ENCODE measurements at regions not wholly inside any gene's neighbourhood (a gene's known extent, or its start where the extent isn't known, plus 50 kb on each side); places are given as distances from the start of the nearest gene placed in this dataset.

GRCh38 chrX:140933016-140933415 is 69.4 kb upstream of the SPANXB1 start:
- TF ChIP-seq, protein P1, sequence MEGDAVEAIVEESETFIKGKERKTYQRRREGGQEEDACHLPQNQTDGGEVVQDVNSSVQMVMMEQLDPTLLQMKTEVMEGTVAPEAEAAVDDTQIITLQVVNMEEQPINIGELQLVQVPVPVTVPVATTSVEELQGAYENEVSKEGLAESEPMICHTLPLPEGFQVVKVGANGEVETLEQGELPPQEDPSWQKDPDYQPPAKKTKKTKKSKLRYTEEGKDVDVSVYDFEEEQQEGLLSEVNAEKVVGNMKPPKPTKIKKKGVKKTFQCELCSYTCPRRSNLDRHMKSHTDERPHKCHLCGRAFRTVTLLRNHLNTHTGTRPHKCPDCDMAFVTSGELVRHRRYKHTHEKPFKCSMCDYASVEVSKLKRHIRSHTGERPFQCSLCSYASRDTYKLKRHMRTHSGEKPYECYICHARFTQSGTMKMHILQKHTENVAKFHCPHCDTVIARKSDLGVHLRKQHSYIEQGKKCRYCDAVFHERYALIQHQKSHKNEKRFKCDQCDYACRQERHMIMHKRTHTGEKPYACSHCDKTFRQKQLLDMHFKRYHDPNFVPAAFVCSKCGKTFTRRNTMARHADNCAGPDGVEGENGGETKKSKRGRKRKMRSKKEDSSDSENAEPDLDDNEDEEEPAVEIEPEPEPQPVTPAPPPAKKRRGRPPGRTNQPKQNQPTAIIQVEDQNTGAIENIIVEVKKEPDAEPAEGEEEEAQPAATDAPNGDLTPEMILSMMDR (IDR thresholded peaks at IDR 0.05; ENCODE audit: low read depth, low read length): no peak
- TF ChIP-seq EZH2phosphoT487 (IDR thresholded peaks at IDR 0.05; ENCODE audit: low read depth): no peak
- Histone ChIP-seq H4K20me1 (ENCODE audit: insufficient read depth, low read length) (no peaks in the 10 kb centered on the region), H3K36me3 (replicated peaks; ENCODE audit: low read depth, low read length) (no peaks in the 10 kb centered on the region), H3K4me1 (ENCODE audit: low read length) (peaks cover 12% of the 10 kb centered on the region), H2AFZ (ENCODE audit: low read depth, low read length) (no peak overlapping the region), H3K9ac (ENCODE audit: low read length) (no peak overlapping the region), H3K79me2 (ENCODE audit: low read length) (no peaks in the 10 kb centered on the region), H3K4me3 (ENCODE audit: low read length) (no peak overlapping the region), H3K27ac (ENCODE audit: low read length) (no peak overlapping the region), H3K9me3 (ENCODE audit: insufficient read depth, low read length) (no peaks in the 10 kb centered on the region), H3K27me3 (ENCODE audit: low read depth, low read length) (no peaks in the 10 kb centered on the region), H3K4me2 (ENCODE audit: low read length) (no peak overlapping the region)

DNA sequence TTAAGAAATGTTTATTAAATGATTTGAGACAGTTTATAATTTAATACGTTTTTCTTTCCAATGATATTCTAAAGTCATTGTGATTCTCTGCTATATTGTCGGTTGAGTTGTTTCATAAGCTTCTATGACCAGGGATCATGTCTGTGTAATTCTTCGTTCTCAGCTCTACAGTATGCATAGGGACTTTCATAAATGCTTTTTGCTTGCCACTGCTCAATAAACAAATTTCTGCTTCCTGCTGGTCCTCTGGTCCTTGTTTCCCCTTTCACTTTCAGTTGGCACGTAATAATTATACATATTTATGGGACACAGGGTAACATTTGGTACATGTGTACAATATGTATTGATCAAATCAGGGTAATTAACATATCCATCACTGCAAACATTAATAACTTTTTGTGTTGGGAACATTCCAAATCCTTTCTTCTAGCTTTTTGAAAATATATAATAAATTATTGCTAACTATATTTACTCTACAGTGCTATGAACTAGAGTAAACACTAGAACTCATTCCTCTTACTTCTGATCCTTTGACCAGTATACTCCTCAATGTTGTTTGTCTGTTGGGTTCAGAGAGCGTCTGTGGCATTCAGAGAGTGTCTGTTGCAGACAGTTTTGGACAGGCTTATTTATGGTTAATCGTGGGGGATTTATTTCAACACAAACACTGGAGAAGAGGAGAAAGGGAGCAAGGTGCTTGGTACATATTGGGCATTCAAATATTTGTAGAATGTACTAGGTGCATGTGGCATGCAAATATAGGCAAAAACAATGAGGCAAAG is 68.3 kb upstream of the SPANXB1 start:
- H3K4me2 ChIP-seq (ENCODE audit: low read length): peak overlapping the region; percentile 43
- no peak overlapping the region for H2AFZ ChIP-seq (ENCODE audit: low read depth, low read length)
- TF ChIP-seq EZH2phosphoT487 (IDR thresholded peaks at IDR 0.05; ENCODE audit: low read depth): no peak
- TF ChIP-seq, protein P1 (IDR thresholded peaks at IDR 0.05; ENCODE audit: low read depth, low read length): no peak
- H3K27ac ChIP-seq (ENCODE audit: low read length): no peak overlapping the region
- no peak overlapping the region for H3K4me3 ChIP-seq (ENCODE audit: low read length)
- no peaks in the 10 kb centered on the region for H3K79me2 ChIP-seq (ENCODE audit: low read length)
- no peaks in the 10 kb centered on the region for H3K27me3 ChIP-seq (ENCODE audit: low read depth, low read length)
- no peak overlapping the region for H3K9ac ChIP-seq (ENCODE audit: low read length)
- no peaks in the 10 kb centered on the region for H4K20me1 ChIP-seq (ENCODE audit: insufficient read depth, low read length)
- peaks cover 12% of the 10 kb centered on the region for H3K4me1 ChIP-seq (ENCODE audit: low read length)
- H3K36me3 ChIP-seq (replicated peaks; ENCODE audit: low read depth, low read length): no peaks in the 10 kb centered on the region
- H3K9me3 ChIP-seq (ENCODE audit: insufficient read depth, low read length): no peaks in the 10 kb centered on the region

- Histone ChIP-seq H4K20me1 (ENCODE audit: insufficient read depth, low read length) (no peaks in the 10 kb centered on the region), H3K4me1 (ENCODE audit: low read length) (no peaks in the 10 kb centered on the region), H3K4me3 (ENCODE audit: low read length) (no peak overlapping the region), H2AFZ (ENCODE audit: low read depth, low read length) (no peak overlapping the region), H3K79me2 (ENCODE audit: low read length) (no peaks in the 10 kb centered on the region), H3K4me2 (ENCODE audit: low read length) (no peak overlapping the region), H3K27me3 (ENCODE audit: low read depth, low read length) (no peaks in the 10 kb centered on the region), H3K27ac (ENCODE audit: low read length) (no peak overlapping the region), H3K9ac (ENCODE audit: low read length) (no peak overlapping the region), H3K36me3 (replicated peaks; ENCODE audit: low read depth, low read length) (no peaks in the 10 kb centered on the region), H3K9me3 (ENCODE audit: insufficient read depth, low read length) (no peaks in the 10 kb centered on the region)
- TF ChIP-seq, protein P1 (IDR thresholded peaks at IDR 0.05; ENCODE audit: low read depth, low read length): no peak
Measured at GRCh38 chrX:140943513-140943912, 58.9 kb upstream of the SPANXB1 start.

DNA sequence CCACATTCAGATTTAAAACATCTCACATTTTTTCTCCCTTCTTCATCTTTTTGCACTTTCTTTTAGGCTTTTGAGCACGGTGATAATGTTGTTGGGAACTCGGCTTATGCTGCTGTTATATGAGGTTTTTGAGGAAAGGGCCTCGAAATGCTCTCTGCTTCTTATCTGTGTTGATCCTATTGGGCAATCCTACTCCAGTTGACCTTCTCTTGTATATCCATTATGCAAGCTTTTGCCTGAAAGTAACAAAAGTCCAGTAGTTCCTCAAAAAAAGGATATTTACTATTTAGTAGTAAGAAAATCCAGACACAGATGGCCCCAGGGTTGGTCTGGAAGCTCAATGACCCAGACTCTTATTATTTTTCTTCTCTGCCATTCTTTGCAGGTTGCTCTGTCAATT is 57.7 kb upstream of the SPANXB1 start:
- Histone ChIP-seq H3K4me1 (ENCODE audit: low read length) (no peaks in the 10 kb centered on the region), H3K27ac (ENCODE audit: low read length) (no peak overlapping the region), H3K4me2 (ENCODE audit: low read length) (no peak overlapping the region), H3K9ac (ENCODE audit: low read length) (no peak overlapping the region), H3K79me2 (ENCODE audit: low read length) (no peaks in the 10 kb centered on the region), H3K36me3 (replicated peaks; ENCODE audit: low read depth, low read length) (no peaks in the 10 kb centered on the region), H4K20me1 (ENCODE audit: insufficient read depth, low read length) (no peaks in the 10 kb centered on the region), H3K27me3 (ENCODE audit: low read depth, low read length) (no peaks in the 10 kb centered on the region), H3K9me3 (ENCODE audit: insufficient read depth, low read length) (no peaks in the 10 kb centered on the region), H3K4me3 (ENCODE audit: low read length) (no peak overlapping the region), H2AFZ (ENCODE audit: low read depth, low read length) (no peak overlapping the region)
- TF ChIP-seq, protein P1 (IDR thresholded peaks at IDR 0.05; ENCODE audit: low read depth, low read length): no peak
- no peak for TF ChIP-seq EZH2phosphoT487 (IDR thresholded peaks at IDR 0.05; ENCODE audit: low read depth)
